HT-29 (cell line): ENCODE measurements at regions not wholly inside any gene's neighbourhood (a gene's known extent, or its start where the extent isn't known, plus 50 kb on each side); places are given as distances from the start of the nearest gene placed in this dataset.

Experiments
- DNase-seq: peaks from one replicate; pipeline ENCODE4 v3.0.0-alpha.2; 2015; ENCODE audit warnings: low spot score

DNA sequence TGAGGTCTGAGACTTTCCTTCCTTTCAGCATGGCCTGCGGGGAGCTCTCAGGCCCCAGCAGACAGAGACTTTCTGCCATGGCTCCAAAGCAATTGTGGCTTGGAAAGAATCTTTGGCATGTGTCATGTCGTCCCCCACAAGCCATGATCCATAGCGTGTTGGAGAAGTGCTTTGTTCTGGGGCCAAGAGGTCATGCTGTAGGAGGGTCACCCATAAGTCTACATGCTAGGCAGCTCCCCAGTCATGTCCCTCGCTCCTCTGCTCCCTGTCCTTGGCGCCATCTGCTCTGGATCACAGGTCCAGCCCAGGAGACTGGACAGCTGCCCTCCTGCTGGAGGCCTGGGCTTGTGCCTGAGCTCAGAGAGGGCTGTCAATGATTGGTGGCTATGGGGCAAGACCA is 78.8 kb upstream of the LCLAT1 start:
- DNase-seq, result no peak

GRCh38 chr2:30371028-30371689 is 75.9 kb upstream of the LCLAT1 start:
- DNase-seq, result no peak

DNA sequence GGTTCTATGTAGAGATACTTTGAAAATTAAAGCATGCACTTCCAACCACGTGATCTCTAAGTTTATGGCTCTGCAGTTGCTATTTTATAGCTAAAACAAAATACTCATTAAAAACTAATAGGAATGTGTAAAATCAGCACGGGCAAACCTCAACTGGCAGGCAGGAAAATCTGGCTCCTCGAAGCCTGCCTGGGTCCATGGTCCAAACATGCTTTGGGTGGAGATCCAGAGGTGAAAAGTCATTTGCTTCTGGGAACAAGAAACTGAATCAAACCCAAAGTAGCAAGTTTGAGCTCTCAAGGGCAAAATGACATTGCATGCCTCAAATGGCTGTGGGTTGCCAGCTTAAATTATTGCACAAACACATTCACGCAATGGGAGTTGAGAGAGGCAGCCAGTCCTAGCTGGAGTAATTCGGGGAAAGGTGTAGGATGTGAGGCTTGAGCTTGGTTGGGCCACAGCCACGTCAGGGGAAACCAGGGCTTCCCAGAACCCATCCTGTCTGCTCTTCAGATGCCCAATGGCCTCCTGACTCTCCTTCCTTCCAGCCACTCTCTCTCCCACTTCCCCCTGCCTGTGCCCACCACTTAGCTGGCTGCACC is 75.2 kb upstream of the LCLAT1 start:
- DNase-seq, result no peak

DNA sequence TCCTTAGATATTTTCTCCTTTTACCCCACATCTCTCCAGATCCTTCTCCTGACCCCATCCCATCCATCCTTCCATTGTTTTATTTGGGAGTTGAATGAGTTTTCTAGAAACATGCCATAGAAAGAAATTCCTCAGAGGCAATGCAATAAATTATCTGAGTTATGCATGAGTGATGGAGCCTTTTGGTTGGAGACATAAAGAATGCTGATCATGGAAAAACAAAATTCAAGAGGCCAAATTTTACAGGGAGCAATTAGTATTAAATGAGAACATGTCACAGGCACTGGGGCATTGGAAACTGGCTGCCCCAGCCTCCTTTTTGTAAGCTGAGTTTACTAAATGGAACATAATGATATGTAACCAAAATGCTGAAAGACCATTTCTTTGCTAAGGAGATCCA is 74.2 kb upstream of the LCLAT1 start:
- DNase-seq, result no peak

DNA sequence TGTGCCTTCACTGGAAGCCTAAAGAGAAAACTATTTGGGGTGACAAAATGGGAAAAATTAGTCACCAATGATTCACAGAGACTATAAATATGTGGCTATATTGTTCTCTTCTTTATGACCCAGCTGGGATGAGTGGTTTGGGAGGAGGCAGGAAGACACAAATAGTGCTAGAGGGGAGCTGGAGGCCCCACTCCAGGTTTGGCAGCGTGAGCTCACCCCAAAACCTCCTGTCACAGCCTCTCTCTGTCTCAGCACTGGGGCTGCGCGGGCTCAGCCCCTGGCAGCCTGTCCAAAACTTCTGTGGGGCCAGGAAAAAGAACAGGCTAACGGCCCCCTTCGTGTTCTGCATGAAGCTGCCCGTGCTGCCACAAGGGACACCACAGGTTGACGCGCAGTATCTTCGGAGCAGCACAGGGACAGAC is 73.2 kb upstream of the LCLAT1 start:
- no peak for DNase-seq

DNA sequence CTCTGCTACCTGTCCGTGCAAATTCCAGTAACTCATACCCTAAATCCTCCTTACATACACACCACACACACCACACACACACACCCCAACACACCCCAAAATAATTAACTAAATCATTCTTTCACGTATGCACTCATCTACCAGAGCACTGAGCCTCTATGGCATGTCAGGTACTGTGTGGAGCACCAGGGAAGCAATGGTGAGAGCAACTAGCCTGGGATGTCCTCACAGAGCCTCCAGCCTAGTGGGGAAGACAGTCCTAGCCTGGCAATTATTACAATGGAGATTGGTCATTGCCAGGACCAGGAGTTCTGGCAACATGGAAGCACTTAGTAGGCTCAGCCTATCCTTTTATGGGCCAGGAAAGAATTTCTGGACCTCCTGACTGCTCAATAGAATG is 72.7 kb upstream of the LCLAT1 start:
- no peak for DNase-seq

- no peak for DNase-seq
Measured at GRCh38 chr2:30375915-30376314, 71.1 kb upstream of the LCLAT1 start.

GRCh38 chr2:30379481-30379880 is 67.6 kb upstream of the LCLAT1 start:
- no peak for DNase-seq

GRCh38 chr2:30380824-30381223 is 66.2 kb upstream of the LCLAT1 start:
- no peak for DNase-seq

DNA sequence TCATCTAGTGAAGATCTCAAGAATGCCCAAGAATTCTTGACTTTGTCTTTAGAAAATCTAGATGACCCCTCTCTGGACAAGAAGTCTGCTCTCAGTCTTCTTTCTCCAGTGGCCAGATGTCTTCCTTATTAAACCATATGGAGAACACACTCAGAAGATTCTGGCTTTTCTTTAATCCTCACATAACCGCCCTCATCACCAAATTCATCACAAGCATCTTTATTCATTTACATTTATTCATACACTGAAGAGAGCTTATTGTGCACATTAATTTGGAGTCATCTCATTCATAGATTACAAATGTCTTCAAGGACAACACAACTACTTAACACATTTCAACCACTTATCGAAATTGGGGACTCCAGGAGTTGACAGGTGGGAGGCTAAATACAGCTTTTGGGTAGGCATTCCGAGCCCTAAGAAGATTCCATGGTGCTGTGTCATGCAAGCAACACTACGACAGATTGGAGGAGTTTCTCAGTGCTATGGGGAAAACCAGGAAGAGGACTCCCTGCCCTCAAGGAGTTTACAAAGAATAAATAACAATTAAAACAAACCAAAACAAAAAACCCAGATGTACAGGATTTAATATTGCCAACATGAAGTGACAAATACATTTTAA is 64.8 kb upstream of the LCLAT1 start:
- no peak for DNase-seq

DNA sequence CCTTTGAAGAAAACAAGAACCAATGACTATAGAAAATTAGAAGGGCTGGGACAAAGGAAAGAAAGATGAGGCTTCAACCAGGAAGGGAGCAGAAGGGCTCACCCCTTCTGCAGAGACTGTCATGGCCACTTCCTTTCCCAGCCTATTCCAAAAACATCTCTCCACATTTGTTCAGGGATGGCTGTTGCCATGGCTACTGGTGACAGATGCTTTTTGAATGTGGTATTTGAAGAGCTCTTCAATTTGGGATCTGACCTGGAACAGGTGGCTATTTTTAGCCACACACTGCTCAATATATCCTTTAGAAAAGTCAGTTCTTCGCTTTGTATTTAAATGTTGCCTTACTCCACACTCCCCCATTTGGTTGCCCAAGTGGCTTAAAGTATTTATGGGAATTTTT is 64.1 kb upstream of the LCLAT1 start:
- no peak for DNase-seq

DNA sequence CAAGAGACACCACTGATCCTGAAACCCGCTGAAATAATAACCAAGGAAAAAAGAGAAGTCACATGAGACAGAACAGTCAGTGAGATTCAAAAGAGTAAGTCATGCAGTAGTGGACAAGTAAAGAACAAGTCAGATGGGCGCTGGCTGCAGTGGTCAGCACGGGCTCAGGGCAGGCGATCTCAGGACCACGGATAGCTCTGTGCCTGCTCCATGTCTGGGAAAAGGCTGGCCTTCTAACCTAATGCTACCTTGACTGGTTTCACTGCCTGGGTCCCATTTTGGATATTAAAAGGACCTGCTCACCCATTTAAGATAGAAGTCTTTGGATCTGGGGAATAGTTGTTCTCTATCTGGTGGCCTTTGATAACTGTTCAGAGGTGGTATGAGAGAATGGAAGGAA is 61.7 kb upstream of the LCLAT1 start:
- peak; percentile 50 for DNase-seq

GRCh38 chr2:30392097-30392496 is 54.9 kb upstream of the LCLAT1 start:
- no peak for DNase-seq

GRCh38 chr2:30393510-30393909 is 53.5 kb upstream of the LCLAT1 start:
- DNase-seq, result no peak

- DNase-seq, result no peak
Measured at GRCh38 chr2:30394096-30394495, 53.0 kb upstream of the LCLAT1 start.

- no peak for DNase-seq
Measured at GRCh38 chr2:30396436-30397232, 50.4 kb upstream of the LCLAT1 start.
